ENCODE measurements at regions not wholly inside any gene's neighbourhood (a gene's known extent, or its start where the extent isn't known, plus 50 kb on each side); places are given as distances from the start of the nearest gene placed in this dataset.

GRCh38 chr1:83670909-83671565 is 327.9 kb downstream of the TTLL7 start:
- DNase-seq: no peak

DNA sequence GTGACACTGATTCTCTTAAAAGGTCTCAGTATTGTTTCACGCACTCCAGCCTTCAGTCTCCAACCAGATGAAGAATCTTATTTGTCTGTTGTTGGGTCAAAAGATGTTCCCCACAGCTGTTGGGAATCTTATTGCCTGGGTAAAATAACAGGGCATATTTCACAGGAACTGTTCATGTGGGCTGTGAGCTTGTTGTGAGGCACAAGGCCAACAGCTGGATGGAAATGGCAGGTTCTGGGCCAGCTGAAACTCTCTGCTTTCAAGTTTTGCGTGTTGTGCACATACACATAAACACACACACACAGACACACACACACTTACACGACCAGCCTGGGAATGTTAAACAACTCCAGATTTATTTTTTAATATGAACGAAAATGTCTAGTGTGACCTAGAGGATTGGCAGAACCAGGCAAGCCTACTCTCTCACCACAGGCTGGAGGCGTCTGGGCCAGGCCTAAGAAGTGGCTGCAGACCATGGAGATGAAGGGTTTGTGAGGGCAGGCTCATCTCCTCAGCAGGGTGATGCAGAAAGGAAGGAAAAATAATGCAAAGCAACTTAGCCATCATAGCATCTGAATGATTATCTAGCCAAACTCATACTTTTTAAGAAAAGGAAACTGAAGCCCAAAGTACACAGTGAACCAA is 357.0 kb downstream of the TTLL7 start:
- no peak for DNase-seq

- DNase-seq: no peak
Observed at GRCh38 chr1:83641206-83641658, 357.7 kb downstream of the TTLL7 start.

DNA sequence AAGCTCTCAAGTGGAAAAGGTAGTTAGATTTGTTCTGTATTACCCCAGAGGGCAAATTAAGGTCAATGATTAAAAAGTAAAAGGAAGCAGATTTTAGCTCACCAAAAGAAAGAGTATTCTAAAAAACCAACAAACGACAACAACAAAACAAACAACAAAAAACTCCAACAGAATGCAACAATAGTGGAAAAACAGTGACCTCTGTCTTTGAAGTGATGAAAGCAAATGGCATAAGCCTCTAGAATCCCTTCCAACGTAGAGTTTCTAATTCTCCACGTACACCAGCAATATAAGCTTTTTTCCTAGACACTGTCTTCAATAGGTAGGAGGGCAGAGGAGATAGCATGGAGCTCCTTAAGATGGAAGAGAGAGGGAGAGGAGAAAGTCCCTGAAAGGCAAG is 359.1 kb downstream of the TTLL7 start:
- no peak for DNase-seq

GRCh38 chr1:83637586-83637985 is 361.3 kb downstream of the TTLL7 start:
- DNase-seq: no peak

GRCh38 chr1:83637009-83637408 is 361.9 kb downstream of the TTLL7 start:
- no peak for DNase-seq

GRCh38 chr1:83632906-83633305 is 366.0 kb downstream of the TTLL7 start:
- no peak for DNase-seq

- DNase-seq: no peak
Observed at GRCh38 chr1:83631851-83632250, 367.1 kb downstream of the TTLL7 start.

DNA sequence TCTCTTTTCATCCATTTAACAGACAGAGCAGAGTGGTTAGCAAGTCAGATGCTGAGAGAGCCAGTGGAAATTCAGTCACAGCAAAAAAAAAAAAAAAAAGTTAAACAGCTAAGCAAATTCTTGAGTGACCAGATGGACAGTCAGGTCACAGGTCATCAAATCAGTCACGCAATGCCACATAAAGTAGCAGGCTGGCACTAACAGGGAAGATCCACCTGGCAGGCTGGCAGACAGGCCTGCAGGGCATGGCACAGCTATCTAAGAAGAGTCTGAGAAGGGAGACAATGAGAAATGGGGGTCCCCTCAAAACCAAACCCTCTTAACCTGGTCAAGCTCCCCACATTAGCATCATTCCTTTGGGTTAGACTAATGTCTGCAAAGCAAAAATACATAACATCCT is 371.9 kb downstream of the TTLL7 start:
- no peak for DNase-seq

DNA sequence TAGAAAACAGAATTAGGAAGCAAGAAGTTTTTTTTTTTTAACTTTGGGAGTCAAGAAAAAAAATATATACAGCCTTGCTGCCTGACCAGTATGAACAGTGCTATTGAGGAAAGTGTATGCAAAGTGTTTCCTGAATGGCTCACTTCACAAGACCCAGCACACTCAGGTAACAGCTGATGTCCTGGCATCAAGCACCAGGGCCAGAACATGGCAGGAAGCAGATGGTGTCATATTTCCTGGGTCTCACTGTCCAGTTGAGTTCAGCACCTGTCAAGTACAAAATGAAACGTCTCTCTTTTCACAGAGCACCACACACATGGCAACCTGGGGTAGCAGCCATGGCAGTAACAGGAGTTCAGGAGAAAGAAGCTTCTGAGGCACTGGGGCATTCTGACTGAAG is 372.3 kb downstream of the TTLL7 start:
- no peak for DNase-seq

DNA sequence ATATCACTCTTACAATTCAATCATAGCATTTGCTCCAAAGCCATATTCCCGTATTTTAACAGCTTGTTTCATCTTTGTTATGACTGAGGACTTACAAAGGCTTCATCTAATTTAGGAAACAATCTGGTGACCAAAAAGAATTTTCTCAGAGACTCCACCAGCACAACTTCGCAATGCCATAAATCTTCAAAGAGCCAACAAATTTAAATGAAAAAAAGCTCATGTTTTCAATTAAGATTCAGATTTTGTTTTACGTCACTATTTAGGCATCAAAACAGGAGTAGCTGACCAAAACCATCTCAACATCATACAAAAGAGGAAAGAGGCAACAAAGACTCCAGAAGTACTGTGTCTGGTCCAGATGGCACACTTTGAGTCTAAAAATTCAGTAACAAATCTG is 373.3 kb downstream of the TTLL7 start:
- DNase-seq: no peak

DNA sequence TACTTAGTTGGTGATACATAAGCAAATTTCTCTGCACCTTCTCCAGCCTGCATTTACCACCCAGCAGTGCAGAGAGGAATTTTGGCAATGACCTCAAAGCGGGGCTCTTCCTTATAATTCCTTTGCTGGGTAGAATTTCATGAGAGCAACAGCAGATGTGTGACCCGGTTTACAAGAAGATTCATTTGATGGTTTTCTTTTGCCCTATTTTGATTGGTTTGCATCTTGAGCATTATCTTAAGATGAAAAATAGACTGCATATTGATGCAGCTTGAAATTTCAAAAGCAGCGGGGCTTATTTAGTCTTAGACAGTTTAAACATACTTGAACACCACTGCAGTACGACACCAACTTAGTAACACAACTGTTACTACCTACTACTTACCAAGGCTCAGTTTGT is 378.9 kb downstream of the TTLL7 start:
- DNase-seq: no peak

GRCh38 chr1:83619170-83619896 is 379.6 kb downstream of the TTLL7 start:
- no peak for DNase-seq

DNA sequence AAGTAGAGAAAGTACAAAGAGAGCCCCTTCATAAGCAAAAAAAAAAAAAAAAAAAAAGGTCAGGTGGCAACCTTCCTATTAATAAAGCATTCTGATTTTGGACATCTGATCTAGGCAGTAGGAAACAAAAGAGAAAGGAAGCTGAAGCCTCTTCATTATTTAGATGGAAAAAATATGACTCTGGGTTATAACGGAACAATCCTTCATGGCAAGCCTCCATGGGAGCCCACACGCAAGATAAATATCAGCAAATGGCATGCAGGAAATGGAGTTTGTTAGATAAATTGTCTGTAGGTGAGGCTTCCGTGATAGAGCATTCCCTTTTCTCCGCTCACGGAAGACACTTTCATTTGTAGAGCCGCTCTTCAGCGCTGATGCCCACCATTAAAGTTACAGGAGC is 381.0 kb downstream of the TTLL7 start:
- DNase-seq: no peak

DNA sequence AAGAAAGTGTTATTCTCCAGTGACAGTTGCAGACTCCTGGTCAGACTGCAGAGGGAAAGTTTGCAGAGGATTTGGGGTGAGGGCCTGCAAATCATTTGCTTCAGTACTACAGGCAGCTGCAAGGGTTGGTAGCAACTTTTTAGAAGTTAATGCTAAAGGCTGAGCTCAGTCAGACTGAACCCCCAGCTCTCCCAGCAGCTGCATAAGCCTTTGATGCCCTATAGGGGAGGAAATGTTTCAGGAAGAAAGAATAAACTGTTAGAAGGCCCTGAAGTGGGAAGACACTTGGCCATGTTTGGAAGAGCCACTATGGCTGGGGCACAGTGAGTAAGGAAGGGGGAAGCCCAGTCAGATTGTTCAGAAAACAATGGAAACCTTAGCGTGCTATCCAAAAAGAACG is 383.6 kb downstream of the TTLL7 start:
- DNase-seq: no peak

DNA sequence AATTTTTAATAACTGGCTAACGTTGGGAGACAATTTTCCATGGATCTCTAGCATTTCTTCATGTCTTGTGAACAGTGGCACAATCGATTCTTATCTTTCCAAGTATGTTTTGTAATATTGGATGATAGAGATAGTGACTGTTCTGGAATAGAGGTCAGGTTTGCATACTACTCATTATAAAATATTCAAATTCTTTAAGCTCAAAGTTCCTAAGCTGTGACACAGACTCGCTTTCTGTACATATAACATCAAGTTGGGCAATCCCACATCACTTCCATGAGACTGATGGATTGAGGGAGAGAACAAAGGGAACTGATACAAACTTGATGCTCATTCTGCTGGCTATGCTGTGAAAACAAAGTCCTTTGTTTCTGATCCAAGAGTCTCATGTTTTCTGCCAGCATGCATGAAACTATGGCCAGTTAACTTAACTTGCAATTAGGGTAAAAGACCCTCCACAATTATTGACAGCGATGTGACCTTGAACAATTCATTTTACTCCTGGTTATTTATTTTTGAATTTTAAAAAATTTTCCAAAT is 392.4 kb downstream of the TTLL7 start:
- no peak for DNase-seq

DNA sequence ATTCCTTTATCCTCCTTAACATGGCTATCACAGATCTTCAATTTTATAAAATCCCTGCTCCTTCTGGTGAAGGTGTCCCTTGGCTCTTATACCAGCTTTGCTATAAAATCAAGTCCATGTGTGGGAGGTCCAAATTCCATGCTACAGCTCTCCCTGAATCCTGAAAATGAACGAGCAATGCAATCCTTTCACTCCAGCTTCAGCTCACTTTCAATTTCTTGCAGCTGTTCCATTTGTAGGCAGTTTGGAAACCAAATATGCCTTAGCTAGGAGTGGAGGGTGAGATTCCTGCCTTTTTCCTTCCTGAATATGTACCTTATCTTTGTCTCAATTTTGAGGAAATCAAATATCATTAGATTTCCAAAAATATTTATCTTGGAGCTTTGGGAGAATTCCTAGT is 402.6 kb downstream of the TTLL7 start:
- DNase-seq: no peak

DNA sequence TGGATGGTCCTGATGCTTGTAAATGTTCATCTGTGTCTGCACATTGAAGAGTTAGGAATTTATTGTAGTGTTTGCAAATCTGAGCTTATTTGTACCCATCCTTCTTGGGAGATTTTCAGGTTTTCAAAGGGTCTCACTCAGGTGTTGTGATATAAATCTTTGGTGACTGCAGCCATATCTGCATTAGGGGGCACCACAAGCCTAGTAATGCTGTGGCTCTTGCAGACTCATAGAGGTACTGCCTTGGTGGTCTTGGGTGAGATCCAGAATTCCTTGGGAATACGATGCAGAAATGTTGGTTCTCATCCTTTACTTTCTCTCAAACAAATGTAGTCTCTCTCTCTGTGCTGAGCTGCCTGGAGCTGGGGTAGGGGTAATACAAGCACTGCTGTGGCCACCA is 405.9 kb downstream of the TTLL7 start:
- DNase-seq: no peak

DNA sequence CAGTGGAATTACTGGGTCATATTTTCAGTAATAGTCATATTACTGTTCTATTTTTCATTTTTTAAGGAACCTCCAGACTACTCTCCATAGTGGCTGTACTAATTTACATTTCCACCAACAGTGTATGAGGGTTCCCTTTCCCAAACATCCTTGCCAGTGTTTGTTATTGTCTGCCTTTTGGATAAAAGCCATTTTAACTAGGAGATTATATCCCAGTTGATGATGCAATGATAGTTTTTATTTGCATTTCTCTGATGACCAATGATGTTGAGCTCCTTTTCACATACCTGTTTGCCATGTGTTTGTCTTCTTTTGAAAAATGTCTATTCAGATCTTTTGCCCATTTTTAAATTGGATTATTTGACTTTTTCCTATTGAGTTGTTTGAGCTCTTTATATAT is 410.8 kb downstream of the TTLL7 start:
- DNase-seq: no peak

DNA sequence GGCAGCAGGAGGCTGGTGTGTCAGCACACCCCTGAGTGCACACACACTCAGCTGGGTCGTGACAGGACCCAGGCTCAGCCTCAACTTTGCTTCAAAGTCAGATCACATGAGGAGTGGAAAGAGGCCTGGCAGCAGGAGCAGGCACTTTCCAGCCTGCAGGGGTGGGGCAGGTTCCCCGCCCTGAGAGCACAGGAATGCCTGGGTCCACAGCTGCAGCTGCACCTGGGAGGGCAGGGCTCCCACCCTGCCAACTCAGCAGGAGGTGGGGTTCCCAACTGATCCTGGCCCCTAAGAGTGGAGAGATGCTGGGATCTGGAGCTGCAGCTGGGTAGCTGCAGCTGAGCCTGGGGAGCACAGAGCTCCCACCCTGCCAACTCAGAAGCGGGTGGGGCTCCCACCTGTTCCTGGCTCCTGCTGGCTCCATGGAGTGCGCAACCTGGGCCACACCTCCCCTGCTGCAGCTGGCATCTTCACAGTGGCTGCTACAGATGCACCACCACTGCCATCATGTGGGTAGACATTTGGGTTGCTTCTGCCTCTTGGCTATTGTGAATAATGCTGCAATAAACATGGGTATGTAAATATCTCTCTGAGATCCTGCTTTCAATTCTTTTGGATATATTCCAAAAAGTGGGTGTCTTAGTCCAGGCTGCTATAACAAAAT is 415.4 kb downstream of the TTLL7 start:
- DNase-seq: peak in 1 of 2 donors; percentile 21

DNA sequence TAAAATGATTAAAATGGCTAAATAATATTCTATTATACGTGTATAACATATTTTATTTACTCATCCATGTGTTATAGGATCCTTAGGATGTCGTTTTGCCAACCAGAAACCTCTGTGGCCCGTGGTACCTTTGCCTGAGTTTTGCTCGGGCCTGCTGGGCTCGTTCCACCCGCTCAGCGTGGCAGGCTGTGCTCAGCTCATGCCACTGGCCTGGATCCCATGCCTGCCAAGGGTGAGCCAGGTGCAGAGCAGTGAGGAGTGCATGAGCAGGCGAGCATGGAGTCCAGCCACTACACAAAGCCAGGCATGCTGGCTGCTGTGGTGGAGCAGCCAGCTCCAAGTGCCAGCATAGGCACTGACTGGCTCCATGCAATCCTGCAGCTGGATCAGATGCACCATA is 417.2 kb downstream of the TTLL7 start:
- DNase-seq: no peak

DNA sequence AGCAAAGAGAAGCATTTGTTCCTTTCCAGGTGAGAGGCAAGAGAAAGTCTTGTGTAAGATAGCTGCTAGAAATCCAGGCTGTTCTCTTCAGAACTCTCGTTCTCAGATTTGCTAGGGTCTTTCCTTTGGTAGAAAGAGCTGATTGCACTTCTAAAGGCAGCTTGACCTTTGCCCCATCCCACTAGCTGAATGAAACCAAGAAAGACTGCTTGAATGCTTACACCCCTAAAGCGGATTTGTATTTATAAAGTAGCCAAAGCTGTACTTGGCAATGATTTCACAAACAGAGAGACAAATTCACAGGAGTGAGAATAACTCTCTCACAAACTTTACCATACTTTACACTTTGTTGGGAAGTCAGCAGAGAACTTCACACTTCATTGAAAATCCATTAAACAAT is 424.1 kb downstream of the TTLL7 start:
- DNase-seq: no peak

- no peak for DNase-seq
Observed at GRCh38 chr1:83573776-83574175, 425.2 kb downstream of the TTLL7 start.

All from CD4-positive, alpha-beta T cell treated with Interleukin-4 for 1 hour (primary cell).